GM12875 (cell line): ENCODE measurements at regions not wholly inside any gene's neighbourhood (a gene's known extent, or its start where the extent isn't known, plus 50 kb on each side); places are given as distances from the start of the nearest gene placed in this dataset.

Experiments used
- H3K4me3 ChIP-seq: one replicate; pipeline ENCODE4 v1.5.1; 2011; ENCODE audit warnings: low read depth, low read length, control low read depth
- TF ChIP-seq, protein P1 (sequence below): IDR thresholded peaks from 2 replicates; pipeline ENCODE4 v1.5.1; 2011; ENCODE audit warnings: low read depth, mild to moderate bottlenecking, control low read depth, inconsistent platforms, low read length, moderate library complexity, borderline replicate concordance; ENCODE audit not compliant: insufficient read depth

DNA sequence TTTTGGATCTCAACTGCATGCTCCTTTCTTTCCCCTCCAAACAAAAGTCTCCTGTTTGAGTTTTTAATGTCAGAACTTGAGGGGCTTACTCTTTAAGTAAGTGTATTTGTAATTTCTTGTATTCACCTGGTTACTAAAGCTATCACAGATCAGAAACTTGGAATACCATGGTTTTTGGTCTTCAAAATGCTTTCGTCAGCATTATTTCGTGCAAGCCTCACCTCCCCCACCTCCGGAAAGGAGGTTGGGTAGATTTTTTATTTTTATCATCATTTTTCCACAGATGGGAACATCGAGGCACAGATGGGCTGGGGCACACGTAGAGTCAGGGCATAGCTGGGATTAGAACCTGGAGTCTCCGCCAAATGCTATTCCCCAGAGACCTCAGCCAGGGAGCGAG is 100.7 kb downstream of the IER5 start:
- TF ChIP-seq, protein P1, sequence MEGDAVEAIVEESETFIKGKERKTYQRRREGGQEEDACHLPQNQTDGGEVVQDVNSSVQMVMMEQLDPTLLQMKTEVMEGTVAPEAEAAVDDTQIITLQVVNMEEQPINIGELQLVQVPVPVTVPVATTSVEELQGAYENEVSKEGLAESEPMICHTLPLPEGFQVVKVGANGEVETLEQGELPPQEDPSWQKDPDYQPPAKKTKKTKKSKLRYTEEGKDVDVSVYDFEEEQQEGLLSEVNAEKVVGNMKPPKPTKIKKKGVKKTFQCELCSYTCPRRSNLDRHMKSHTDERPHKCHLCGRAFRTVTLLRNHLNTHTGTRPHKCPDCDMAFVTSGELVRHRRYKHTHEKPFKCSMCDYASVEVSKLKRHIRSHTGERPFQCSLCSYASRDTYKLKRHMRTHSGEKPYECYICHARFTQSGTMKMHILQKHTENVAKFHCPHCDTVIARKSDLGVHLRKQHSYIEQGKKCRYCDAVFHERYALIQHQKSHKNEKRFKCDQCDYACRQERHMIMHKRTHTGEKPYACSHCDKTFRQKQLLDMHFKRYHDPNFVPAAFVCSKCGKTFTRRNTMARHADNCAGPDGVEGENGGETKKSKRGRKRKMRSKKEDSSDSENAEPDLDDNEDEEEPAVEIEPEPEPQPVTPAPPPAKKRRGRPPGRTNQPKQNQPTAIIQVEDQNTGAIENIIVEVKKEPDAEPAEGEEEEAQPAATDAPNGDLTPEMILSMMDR, result no peak
- no peak overlapping the region for H3K4me3 ChIP-seq

DNA sequence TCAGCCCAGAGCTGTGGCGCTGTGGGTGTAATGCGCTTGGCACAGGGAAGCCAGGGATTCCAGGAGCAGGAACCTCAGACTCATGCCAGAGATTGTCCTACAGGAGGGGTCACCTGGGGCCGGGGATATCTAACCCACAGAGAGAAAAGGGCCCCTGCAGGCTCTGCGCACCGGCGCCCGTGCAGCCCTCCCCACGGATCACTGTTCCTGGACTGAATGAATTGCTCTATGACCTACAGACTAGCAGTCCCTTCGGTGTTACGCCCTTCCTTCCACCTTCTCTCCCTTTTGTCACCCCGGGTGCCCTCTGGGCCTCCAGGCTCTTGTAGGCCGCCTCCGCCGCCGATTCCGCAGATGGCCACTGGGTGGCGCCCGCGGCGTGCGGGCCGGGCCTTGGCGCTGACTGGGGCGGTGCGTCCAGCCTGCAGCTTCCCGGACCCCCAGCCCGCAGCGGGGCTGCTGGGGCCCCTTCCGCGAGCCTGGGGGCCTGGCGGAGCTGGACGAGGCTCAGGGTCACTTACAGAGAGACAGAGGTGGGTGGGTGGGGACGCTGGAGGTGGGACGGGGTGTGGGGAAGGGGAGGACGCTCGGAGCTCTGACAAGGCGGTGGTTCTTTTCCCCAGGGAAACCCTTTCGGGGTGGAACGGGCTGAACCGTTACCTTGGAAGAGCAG is 101.3 kb downstream of the IER5 start:
- TF ChIP-seq, protein P1, result peak; percentile 100
- H3K4me3 ChIP-seq, result no peak overlapping the region

DNA sequence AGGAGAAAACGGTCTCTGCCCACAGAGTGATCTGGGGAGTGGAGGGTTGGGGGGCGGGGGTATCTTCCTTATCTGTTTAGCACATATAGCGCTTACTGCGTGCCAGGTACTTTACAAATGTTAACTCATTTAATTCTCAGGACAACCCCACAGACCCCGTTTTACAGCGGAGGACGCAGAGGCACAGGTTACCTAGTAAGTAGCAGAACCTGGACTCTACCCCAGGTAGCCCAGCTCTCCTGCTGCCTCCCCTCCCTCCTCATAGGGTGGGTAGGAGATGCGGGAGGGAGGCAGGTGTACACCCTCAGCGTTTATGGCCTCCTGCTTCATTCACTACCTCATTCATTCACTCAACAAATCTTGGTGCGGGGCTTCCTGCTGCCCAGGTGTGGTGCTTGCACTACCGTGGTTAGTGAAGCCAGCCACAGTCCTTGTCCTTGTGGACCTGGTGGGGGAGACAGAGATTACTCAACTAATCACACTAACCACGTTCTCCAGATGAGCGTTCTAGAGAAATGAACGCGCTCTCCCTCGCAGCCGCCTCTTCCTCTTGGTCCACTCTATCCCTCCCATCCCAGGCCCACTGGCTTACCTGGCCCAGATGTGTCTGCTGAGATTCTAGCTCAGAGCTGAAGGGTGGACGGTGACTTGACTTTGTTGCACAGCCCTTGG is 102.0 kb downstream of the IER5 start:
- TF ChIP-seq, protein P1, result 0 out of 2 replicates have a peak, but pooled peaks have one; percentile 5
- H3K4me3 ChIP-seq, result no peak overlapping the region

DNA sequence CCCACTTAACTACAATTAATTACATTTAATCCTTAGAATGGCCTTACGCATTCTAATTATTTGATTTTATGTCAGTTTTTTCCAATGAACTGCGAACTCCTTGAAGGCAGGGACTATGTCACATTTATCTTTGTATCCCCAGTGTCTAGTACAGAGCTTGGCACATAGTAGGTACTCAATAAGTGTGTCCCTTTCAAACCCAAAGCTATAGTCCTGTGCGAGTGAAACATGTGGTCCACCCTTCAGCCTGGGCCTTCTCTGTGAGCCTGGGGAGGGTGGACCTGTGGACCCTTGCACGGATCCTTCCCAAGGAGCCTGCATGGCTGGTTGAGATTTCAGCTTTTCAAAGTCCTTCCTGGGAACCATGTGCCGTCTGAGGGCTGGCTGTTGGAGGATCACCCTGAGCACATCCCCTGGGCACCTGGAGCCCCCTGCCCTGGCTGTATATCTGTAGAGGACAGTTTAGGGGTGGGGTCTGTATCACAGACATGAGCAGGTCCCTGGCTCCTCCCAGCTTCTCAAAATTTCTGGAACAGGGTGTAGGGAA is 103.1 kb downstream of the IER5 start:
- no peak overlapping the region for H3K4me3 ChIP-seq
- TF ChIP-seq, protein P1, result no peak

DNA sequence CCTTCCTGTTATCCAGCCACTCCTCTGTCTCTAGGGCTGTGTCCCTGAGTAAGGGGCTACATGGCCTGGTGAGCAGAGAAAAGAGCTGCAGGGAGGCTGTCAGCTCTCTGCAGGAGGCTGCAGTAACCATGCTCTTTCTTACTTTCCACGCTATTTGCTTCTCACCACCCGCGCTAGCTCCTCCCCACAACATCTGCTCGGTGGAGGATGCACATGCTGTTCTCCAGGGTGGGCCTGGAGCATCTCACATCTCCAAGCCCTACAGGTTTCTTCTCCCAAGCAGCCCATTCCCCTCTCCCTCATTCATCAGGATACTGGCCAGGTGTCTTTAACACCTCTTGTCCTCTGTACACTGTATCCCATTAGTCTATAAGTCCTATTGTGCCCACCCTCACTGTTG is 103.8 kb downstream of the IER5 start:
- H3K4me3 ChIP-seq, result no peak overlapping the region
- TF ChIP-seq, protein P1, result no peak

DNA sequence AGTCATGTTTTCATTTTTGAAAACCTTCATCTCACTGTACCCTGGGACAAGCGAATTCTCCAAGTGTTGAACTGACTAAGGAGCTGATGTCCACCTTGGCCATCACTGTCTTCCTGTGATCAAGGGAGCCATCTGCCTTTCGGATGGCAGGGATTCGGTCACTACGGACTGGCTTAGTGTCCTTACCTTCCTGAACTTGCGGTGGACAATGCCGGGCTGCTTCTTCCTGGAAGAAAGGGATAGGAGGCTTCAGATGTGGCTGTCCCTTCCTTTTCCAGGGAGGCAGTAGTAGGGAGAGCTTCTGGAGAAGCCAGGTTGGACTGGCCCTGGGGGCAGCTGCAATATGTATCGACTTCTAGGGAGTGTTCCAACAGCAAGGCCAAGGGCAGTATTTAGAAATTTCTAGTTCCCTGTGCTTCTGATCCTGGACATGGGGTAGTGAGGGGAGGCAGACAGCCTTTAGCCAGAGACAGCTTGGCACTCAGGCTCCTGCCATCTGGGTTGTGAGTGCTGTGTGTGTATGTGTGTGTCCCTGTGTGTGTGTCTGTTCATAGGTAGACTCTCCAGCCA is 114.6 kb downstream of the IER5 start:
- TF ChIP-seq, protein P1, result no peak
- H3K4me3 ChIP-seq, result no peak overlapping the region

DNA sequence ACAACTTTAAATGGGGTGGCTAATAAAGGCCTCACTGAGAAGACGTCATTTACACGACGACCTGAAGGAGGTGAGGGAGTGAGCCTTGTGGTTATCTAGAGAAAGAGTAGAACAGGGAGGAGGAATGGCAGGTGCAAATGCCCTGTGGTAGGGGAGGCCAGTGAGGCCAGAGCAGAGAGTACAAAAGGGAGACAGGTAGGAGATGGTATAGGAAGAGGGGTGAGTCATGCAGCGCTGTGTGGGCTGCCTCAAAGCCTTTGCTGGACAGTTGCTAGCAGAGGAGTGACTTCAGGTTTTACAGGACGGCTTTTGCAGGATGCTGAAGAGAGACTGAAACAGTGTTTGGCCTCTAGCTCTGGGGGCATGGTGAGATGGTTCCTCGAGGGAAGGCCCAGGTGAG is 116.0 kb downstream of the IER5 start:
- no peak overlapping the region for H3K4me3 ChIP-seq
- TF ChIP-seq, protein P1, result no peak
